ENCODE measurements at regions not wholly inside any gene's neighbourhood (a gene's known extent, or its start where the extent isn't known, plus 50 kb on each side); places are given as distances from the start of the nearest gene placed in this dataset.

DNA sequence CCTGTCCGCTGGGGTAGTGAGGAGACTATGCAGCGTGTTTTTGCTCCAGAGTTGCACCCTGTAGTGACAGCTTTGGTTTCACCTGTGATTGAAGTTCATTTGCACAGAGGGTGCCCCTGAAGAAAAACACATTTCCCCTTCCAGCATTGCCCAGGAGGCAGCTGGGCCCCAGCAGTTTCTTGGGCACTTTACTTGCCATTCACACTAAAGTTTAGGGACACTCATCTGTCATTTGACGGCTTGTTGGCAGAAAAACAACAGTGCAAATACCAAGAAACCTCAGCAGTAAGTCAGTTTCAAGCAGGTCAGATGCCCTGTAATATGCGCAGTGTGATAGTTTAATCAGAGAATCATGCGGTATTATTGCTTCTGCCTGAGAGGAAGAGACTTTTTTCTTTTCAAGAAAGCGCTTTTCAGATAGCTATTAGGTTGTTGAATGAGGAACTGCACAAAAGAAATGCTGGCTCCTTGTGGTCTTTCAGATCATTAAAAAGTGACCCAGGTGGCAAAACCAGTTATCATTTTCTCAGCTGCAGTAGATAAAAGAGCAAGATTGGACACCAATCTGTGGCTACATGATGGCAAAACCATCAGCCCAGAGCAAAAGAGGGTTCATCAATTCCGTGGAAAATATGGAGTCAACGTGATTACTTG is 136.2 kb upstream of the PUM3 start:
- no peak for DNase-seq

GRCh38 chr9:2972475-2972874 is 128.6 kb upstream of the PUM3 start:
- DNase-seq: no peak

DNA sequence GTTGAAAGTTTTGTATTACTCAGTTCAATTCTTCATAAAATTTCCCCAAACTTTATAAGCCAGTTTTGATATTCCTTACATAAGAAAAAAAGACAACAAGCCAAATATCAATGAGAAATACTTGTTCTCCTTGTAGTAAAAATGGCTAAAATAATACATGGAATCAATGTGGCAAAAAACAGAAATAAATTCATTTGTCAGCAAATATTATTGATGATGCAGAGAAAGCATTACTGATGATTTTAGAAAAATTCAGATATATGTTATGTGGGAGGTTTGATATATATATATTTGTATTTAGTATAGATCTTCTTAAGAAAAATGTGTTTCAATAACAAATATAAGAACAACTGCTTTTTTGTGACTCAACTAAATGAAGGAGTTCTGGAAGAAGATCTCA is 127.0 kb upstream of the PUM3 start:
- no peak for DNase-seq

DNA sequence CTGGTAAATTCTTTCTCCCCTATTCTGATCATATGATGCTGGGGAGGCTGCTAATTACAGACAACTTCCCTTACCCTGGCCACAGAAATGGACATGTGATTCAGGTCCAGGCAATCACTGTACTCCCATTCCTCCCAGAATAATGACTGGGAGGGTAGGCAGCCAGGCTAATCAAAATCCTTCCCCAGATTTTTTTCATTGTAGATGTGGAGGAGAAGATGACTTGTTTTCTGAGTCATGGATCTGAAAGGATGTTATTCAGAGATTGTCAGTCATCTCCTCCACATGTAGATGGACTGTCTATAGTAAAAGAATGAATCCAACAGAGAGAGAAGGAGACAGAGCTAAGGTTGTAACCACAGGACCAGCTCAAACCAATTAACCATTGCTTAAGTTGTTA is 123.9 kb upstream of the PUM3 start:
- DNase-seq: no peak

GRCh38 chr9:2966565-2967300 is 122.8 kb upstream of the PUM3 start:
- DNase-seq: no peak

DNA sequence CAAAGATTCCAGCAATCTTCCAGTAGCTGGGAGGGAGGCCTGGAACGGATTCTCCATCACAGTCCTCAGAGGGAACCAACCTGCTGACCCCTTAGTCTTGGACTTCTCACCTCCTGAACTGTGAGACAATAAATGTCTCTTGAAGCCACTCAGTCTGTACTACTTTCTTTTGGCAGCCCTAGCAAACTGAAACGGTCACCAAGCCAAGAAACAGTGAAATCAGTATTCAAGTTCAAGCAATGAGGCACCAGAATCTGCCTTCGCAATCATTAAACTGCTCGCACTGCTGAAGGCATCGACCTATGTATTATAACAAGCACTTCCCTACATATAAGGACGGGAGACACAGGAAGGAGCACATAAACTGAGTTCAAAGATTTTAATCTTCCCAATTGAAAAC is 120.6 kb upstream of the PUM3 start:
- DNase-seq: no peak

- DNase-seq: peak; percentile 10
Measured at GRCh38 chr9:2963307-2963706, 119.4 kb upstream of the PUM3 start.

DNA sequence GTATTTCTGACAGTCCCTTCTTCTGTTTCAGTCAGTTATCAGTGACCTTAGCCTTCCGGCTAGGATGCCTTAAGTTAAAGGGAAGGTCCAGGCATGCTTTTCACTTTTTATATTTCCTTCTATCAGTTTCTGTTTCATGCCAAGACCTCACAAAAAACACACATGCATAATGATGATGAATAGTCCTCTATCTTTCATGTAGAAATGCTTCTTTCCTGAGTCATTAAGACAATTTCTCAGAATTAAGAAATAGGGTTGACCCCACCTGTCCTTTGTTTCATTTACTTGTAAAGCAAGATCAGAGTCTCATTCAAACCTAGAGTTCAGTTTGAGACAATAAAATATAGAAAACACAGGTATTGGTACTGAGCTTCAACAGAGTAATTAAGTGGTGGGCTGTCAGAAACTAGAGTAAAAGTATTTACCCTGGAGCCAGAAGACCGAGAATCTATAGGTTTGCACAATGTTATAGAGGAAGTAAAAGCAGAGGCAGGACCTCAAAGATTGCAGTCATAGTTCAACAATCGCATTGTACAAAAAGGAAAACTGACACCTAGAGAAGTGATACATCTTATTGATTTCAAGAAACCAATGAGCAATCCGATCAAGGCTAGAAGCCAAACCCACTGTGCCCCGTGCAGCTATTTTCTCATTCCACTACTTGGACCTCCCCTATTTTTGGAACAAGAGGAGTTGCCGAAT is 118.7 kb upstream of the PUM3 start:
- DNase-seq: no peak

GRCh38 chr9:2958219-2958618 is 114.3 kb upstream of the PUM3 start:
- no peak for DNase-seq

DNA sequence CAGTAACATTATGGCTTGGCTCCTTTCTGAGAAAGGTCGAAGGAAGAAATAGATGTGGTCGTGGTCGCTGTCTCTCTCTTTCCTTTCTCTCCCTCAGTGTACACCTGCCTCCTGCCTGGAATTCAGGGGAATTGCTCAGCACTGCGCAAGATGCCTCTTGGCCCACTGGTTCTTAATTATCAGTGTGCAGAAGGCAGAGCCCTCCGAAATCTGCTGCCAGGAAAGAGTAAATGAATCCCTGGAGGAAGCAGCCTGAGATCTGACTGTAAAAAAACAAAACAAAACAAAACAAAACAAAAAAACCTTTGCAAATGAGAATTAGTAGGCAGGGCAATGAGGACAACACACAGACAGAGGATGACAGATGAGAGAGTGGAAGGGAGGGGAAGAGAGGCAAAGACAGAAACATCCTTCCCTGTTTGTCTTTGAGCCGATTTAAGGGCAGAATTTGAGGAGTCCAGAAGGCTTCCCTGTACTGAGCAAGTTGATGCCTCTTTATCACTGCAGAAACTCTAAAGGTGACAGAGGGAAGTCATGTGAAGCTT is 113.8 kb upstream of the PUM3 start:
- peak; percentile 0 for DNase-seq

- no peak for DNase-seq
Measured at GRCh38 chr9:2955575-2955974, 111.7 kb upstream of the PUM3 start.

- no peak for DNase-seq
Measured at GRCh38 chr9:2939368-2939767, 95.5 kb upstream of the PUM3 start.

DNA sequence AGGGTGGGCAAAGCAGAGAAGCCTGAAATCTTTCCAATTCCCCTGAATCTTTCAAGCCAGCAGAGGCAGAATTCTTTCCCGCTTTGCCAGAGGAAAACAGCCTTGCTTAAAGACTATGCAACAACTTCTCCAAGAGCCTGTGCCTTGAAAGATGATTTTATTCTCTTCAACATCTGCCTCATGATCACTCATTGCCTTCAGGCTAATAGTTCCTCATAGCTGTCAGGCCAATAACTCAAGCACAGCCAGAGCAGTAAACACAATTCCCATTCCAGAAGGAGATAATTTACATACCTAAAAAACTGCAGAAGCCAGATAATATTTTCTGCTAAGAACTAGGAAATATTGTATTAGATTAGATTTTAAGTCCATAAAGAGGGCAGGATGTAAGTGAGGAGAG is 92.3 kb upstream of the PUM3 start:
- no peak for DNase-seq

DNA sequence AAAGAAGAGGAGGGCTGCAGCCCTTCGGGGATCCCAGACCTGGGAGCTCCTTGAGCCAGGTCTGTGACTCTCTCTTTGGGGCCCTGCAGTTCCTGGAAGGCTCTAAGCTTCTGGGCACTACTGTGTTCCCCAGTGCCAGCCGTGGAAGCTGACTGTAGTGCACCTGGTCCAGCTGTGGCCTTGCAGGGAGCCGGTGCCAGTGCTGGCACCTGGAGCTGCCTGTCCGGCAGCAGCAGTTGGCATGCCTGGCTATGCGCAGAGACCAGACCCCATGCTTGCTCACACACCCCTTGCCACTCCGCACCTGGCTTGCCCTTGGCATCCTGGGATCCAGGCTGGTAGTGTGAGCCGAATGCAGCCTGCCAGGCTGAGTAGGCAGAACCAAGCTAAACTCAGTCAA is 91.0 kb upstream of the PUM3 start:
- DNase-seq: no peak

DNA sequence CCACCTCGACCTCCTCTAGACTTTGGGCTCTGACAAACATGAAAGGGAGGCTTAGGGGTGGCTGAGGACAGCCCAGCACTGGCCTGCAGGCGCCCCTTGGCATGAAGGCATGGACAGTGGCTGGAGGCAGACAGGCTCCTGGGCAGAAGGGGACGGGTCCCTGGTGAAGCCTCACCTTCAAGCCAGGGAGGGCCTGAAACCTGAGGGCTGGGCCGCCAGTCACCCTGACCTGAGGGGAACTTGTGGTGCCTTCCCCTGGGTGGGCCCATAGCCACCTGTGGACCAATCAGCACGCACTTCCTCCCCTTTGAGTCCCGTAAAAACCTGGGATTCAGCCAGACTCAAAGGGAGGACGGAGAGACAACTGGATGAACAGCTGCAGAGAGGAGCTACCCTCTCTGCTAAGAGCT is 90.4 kb upstream of the PUM3 start:
- DNase-seq: no peak

- DNase-seq: no peak
Measured at GRCh38 chr9:2933165-2934095, 89.5 kb upstream of the PUM3 start.

DNA sequence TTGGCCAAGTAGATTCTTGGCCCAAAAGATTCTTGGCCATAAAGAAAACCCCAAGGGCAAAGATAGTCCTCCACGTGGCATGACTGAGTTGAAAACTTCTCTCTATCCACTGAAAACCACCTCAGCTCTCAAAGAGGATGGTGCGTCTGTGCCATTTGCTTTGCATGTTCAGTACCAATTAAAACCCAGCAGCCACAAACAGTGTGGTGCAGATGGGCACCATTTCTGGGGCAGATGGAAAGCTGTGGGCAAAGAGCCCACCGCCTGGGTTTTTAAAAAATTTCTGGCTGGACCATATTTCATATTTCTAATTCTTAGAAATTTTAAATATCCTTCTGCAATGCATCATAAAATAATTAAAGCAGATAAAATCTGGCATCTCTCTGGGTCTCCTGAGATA is 84.5 kb upstream of the PUM3 start:
- no peak for DNase-seq

DNA sequence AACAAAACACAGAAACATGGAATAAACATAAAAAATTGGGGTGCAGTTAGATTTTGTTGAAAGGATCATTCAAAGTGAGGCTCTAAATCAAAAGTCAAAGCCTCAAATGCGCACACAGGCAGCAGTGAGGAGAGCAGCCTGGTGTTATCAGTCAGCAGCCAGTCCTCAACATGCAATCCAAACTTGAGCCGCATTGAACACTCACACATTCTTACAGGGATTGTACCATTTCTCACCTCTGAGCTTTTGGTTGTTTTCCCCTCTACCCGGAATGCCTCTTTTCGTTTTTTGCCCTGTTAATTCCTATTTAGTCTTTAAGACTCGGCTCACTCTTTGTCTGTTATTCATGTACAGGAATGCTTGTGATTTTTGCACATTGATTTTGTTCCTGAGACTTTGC is 81.1 kb upstream of the PUM3 start:
- no peak for DNase-seq

DNA sequence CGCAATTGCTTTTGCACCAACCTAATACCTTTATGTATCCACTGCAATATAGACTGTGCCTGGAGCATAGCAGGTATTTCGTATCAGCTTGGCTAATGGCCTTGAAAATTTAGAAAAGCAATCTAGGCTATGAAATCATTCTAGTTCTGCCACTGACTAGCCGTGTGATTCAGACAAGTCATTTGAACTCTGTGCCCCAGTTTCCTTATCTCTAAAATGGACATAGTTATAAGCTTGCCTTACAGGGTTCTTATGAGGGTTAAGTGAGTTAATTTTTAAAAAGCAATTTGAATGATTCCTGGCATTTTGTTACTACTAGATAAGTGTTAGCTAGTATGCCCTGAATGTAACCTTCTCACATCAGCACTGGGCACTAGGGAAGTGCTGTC is 80.5 kb upstream of the PUM3 start:
- no peak for DNase-seq

GRCh38 chr9:2923766-2924379 is 80.0 kb upstream of the PUM3 start:
- DNase-seq: peak; percentile 25

GRCh38 chr9:2919347-2919746 is 75.5 kb upstream of the PUM3 start:
- peak; percentile 1 for DNase-seq

GRCh38 chr9:2916382-2916985 is 72.6 kb upstream of the PUM3 start:
- no peak for DNase-seq

Data from NCI-H82 (cell line).